ENCODE measurements at regions not wholly inside any gene's neighbourhood (a gene's known extent, or its start where the extent isn't known, plus 50 kb on each side); places are given as distances from the start of the nearest gene placed in this dataset.

DNA sequence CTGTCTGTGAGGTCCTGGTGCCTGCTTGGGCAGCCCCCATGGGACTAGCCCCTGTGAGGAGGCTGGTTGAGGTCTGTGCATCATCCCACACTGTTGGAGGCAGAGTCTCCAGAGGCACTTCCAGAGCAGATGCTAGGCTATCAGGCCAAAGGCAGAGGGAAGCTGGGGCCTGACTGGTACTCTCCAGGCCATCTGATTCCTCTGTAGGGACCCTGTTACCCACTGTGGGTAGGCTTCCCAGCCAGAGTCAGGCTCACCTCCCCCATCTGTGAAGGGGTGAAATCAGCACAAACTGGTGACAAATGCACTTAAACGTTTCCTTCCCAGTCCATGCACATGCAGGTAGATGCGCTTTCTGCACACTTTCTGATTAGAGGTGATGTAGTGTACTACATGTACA is 212.6 kb upstream of the TOPAZ1 start:
- no peak for TF ChIP-seq CTCF (IDR thresholded peaks at IDR 0.05; ENCODE audit: poor library complexity)
- no peak for TF ChIP-seq EZH2 (IDR thresholded peaks at IDR 0.05; ENCODE audit: borderline replicate concordance)

All from hepatocyte (in vitro differentiated cells).